NCI-H2081 (cell line): ENCODE measurements at regions not wholly inside any gene's neighbourhood (a gene's known extent, or its start where the extent isn't known, plus 50 kb on each side); places are given as distances from the start of the nearest gene placed in this dataset.

ENCODE experiments used
- DNase-seq, 2 experiments: peaks; one replicate each; lab custom pipeline; 2025; lab: John Stamatoyannopoulos, UW

- DNase-seq = no peak
Measured at GRCh38 chr2:71936076-71937030, 211.3 kb downstream of the CYP26B1 start.

- DNase-seq = no peak
Measured at GRCh38 chr2:71935262-71935848, 212.3 kb downstream of the CYP26B1 start.

- DNase-seq = no peak
Measured at GRCh38 chr2:71934595-71935261, 212.9 kb downstream of the CYP26B1 start.

- no peak for DNase-seq
Measured at GRCh38 chr2:71934320-71934593, 213.4 kb downstream of the CYP26B1 start.

- DNase-seq = no peak
Measured at GRCh38 chr2:71933467-71934319, 214.0 kb downstream of the CYP26B1 start.

- DNase-seq = no peak
Measured at GRCh38 chr2:71932780-71933466, 214.7 kb downstream of the CYP26B1 start.

GRCh38 chr2:71932037-71932779 is 215.5 kb downstream of the CYP26B1 start:
- DNase-seq = no peak

- peak in 1 of 2 experiments; percentile 24 for DNase-seq
Measured at GRCh38 chr2:71930049-71930681, 217.5 kb downstream of the CYP26B1 start.

- no peak for DNase-seq
Measured at GRCh38 chr2:71929482-71929772, 218.2 kb downstream of the CYP26B1 start.

- no peak for DNase-seq
Measured at GRCh38 chr2:71928734-71929481, 218.8 kb downstream of the CYP26B1 start.

GRCh38 chr2:71927757-71928715 is 219.6 kb downstream of the CYP26B1 start:
- no peak for DNase-seq

- DNase-seq = no peak
Measured at GRCh38 chr2:71926876-71927756, 220.5 kb downstream of the CYP26B1 start.

GRCh38 chr2:71926089-71926447 is 221.6 kb downstream of the CYP26B1 start:
- no peak for DNase-seq

- DNase-seq = no peak
Measured at GRCh38 chr2:71925268-71926088, 222.2 kb downstream of the CYP26B1 start.

GRCh38 chr2:71923887-71924533 is 223.7 kb downstream of the CYP26B1 start:
- peak; percentile 57 to 62 for DNase-seq

GRCh38 chr2:71923143-71923525 is 224.5 kb downstream of the CYP26B1 start:
- DNase-seq = no peak
